Gastrocnemius medialis (tissue), 4 donors: ENCODE measurements at regions not wholly inside any gene's neighbourhood (a gene's known extent, or its start where the extent isn't known, plus 50 kb on each side); places are given as distances from the start of the nearest gene placed in this dataset.
"Not testable (repeated sequence)": the region's sequence is repeated elsewhere in the genome, so short reads cannot be mapped to it uniquely, and the experiment has no call there.

Source experiments
- POLR2A ChIP-seq, 2 donors: fragments of 450-650 bp; IDR thresholded peaks; one replicate each; pipeline ENCODE4 v1.6.1; 2017; ENCODE audit warnings: antibody characterized with exemption in 2 of 2, mild to moderate bottlenecking in 2 of 2, moderate library complexity in 2 of 2
- TF ChIP-seq, protein P1 (sequence below), 5 experiments: fragments of 450-650 bp in 3 of 5; fragments of 200-600 bp in 2 of 5; sonication (generic) in 2 of 5; IDR thresholded peaks in 4 of 5; conservative IDR thresholded peaks in 1 of 5; 1 replicate in 4 of 5; 2 replicates in 1 of 5; pipeline ENCODE4 v1.5.1; 2016 to 2019; ENCODE audit warnings: antibody characterized with exemption in 5 of 5, mild to moderate bottlenecking in 3 of 5, moderate library complexity in 3 of 5

DNA sequence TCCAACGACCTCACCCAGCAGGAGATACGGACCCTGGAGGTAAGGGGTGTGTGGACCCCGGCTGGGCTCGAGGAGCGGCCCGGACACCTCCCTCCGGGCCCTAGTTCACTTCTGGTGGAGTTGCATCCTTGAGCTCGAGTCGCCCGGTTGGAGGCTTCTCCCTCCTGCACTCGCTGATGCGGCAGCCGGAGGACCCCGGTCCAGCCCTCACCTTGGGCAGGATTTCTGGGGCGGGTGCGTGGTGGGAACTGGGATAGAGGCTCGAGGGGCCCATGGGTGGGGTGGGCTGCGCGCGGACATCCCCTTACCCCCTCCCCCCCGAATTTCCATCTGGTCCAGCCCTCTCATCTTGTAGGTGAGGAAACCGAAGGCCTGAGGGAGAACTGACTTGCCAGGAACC, 311.8 kb downstream of the TP53TG3F start:
- TF ChIP-seq POLR2A (IDR thresholded peaks at IDR 0.05): not testable (repeated sequence)
- TF ChIP-seq, protein P1, sequence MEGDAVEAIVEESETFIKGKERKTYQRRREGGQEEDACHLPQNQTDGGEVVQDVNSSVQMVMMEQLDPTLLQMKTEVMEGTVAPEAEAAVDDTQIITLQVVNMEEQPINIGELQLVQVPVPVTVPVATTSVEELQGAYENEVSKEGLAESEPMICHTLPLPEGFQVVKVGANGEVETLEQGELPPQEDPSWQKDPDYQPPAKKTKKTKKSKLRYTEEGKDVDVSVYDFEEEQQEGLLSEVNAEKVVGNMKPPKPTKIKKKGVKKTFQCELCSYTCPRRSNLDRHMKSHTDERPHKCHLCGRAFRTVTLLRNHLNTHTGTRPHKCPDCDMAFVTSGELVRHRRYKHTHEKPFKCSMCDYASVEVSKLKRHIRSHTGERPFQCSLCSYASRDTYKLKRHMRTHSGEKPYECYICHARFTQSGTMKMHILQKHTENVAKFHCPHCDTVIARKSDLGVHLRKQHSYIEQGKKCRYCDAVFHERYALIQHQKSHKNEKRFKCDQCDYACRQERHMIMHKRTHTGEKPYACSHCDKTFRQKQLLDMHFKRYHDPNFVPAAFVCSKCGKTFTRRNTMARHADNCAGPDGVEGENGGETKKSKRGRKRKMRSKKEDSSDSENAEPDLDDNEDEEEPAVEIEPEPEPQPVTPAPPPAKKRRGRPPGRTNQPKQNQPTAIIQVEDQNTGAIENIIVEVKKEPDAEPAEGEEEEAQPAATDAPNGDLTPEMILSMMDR (IDR thresholded peaks at IDR 0.05 in 4 of 5, conservative IDR thresholded peaks at IDR 0.05 in 1 of 5): not testable (repeated sequence)
